Endodermal cell (in vitro differentiated cells): ENCODE measurements at regions not wholly inside any gene's neighbourhood (a gene's known extent, or its start where the extent isn't known, plus 50 kb on each side); places are given as distances from the start of the nearest gene placed in this dataset.

ENCODE experiments used
- DNase-seq: peaks from one replicate; pipeline ENCODE4 v3.0.0-alpha.2; 2017
- H3K27ac ChIP-seq: 2 replicates; pipeline ENCODE4 v1.5.1; 2013; ENCODE audit warnings: mild to moderate bottlenecking, low read depth, low read length, moderate library complexity
- H3K27me3 ChIP-seq: 2 replicates; pipeline ENCODE4 v1.6.1; 2013; ENCODE audit warnings: mild to moderate bottlenecking, low read length, moderate library complexity; ENCODE audit not compliant: insufficient read depth, control insufficient read depth, poor library complexity, severe bottlenecking
- H3K36me3 ChIP-seq: 2 replicates; pipeline ENCODE4 v1.7.0; 2013; ENCODE audit warnings: mild to moderate bottlenecking, low read length, moderate library complexity; ENCODE audit not compliant: control insufficient read depth, insufficient read depth
- H3K4me1 ChIP-seq: one replicate; pipeline ENCODE4 v1.7.0; 2013; ENCODE audit warnings: low read length; ENCODE audit not compliant: control insufficient read depth, insufficient read depth
- H3K4me3 ChIP-seq: 2 replicates; pipeline ENCODE4 v1.5.1; 2013; ENCODE audit warnings: mild to moderate bottlenecking, low read length, moderate library complexity
- H3K9ac ChIP-seq: 2 replicates; pipeline ENCODE4 v1.6.1; 2013; ENCODE audit warnings: mild to moderate bottlenecking, low read length, moderate library complexity; ENCODE audit not compliant: poor library complexity, severe bottlenecking; ENCODE audit errors: extremely low read depth
- H3K9me3 ChIP-seq: 2 replicates; pipeline ENCODE4 v1.6.1; 2013; ENCODE audit warnings: mild to moderate bottlenecking, low read length, moderate library complexity; ENCODE audit not compliant: control insufficient read depth
- H3K27ac Mint-ChIP-seq: 2 replicates; pipeline ENCODE4 v1.8.0; 2020; ENCODE audit warnings: mixed read lengths
- H3K27me3 Mint-ChIP-seq: 2 replicates; pipeline ENCODE4 v1.8.0; 2021; ENCODE audit warnings: mild to moderate bottlenecking, mixed read lengths; ENCODE audit not compliant: insufficient read depth
- H3K36me3 Mint-ChIP-seq: 2 replicates; pipeline ENCODE4 v1.8.0; 2020; ENCODE audit warnings: low read depth, mixed read lengths
- H3K4me1 Mint-ChIP-seq: 2 replicates; pipeline ENCODE4 v1.8.0; 2020; ENCODE audit warnings: mixed read lengths
- H3K4me3 Mint-ChIP-seq: 2 replicates; pipeline ENCODE4 v1.8.0; 2020; ENCODE audit warnings: mild to moderate bottlenecking, moderate library complexity, mixed read lengths
- H3K9me3 Mint-ChIP-seq: 2 replicates; pipeline ENCODE4 v1.8.0; 2020; ENCODE audit warnings: mild to moderate bottlenecking, mixed read lengths
- WGBS, 2 experiments: methylation state at CpG; one replicate each; pipeline versions ENCODE4 v1.1.5 to v1.1.7; 2013; ENCODE audit warnings: missing lambda C conversion rate in 2 of 2, mixed read lengths in 1 of 2; ENCODE audit not compliant: insufficient coverage in 1 of 2, insufficient read length in 1 of 2; 5-methylcytosine and 5-hydroxymethylcytosine counted together
- TF ChIP-seq, protein P1 (sequence below): fragments of 200-600 bp; sonication (generic); conservative IDR thresholded peaks from 2 replicates; pipeline ENCODE4 v1.5.0; 2021; ENCODE audit warnings: antibody characterized with exemption, mild to moderate bottlenecking

DNA sequence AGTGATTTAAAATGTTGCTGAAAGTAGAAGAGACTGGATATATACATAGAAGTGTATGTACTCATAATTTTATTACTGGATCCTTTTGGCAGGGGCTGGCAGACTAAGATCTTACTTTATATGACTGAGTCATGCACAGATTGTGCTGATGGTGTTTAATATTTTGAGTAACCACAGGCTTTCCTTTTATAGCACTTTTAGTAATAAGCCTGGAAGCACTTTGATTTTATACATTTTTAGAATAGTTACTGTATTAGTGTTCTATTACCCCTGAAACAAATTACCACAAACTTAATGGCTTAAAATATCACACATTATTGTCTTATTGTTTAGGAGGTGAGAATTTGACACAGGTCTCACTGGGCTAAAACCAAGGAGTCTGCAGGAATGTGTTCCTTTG lies 113.4 kb upstream of the CDH8 start:
- Mint-ChIP-seq H3K27me3 (no peaks in the 10 kb centered on the region), H3K4me1 (peaks cover 3% of the 10 kb centered on the region), H3K9me3 (no peaks in the 10 kb centered on the region), H3K4me3 (no peak overlapping the region), H3K27ac (no peak overlapping the region), H3K36me3 (no peaks in the 10 kb centered on the region)
- H3K27me3 ChIP-seq = no peaks in the 10 kb centered on the region
- TF ChIP-seq, protein P1, sequence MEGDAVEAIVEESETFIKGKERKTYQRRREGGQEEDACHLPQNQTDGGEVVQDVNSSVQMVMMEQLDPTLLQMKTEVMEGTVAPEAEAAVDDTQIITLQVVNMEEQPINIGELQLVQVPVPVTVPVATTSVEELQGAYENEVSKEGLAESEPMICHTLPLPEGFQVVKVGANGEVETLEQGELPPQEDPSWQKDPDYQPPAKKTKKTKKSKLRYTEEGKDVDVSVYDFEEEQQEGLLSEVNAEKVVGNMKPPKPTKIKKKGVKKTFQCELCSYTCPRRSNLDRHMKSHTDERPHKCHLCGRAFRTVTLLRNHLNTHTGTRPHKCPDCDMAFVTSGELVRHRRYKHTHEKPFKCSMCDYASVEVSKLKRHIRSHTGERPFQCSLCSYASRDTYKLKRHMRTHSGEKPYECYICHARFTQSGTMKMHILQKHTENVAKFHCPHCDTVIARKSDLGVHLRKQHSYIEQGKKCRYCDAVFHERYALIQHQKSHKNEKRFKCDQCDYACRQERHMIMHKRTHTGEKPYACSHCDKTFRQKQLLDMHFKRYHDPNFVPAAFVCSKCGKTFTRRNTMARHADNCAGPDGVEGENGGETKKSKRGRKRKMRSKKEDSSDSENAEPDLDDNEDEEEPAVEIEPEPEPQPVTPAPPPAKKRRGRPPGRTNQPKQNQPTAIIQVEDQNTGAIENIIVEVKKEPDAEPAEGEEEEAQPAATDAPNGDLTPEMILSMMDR = no peak
- H3K9me3 ChIP-seq = no peaks in the 10 kb centered on the region
- no peak overlapping the region for H3K27ac ChIP-seq
- no peak overlapping the region for H3K9ac ChIP-seq
- H3K4me1 ChIP-seq = no peaks in the 10 kb centered on the region
- no peak for DNase-seq
- H3K36me3 ChIP-seq = no peaks in the 10 kb centered on the region
- no peak overlapping the region for H3K4me3 ChIP-seq

GRCh38 chr16:62137996-62138395 lies 101.8 kb upstream of the CDH8 start:
- no peak overlapping the region for H3K4me3 ChIP-seq
- no peak overlapping the region for H3K27ac ChIP-seq
- Mint-ChIP-seq H3K27me3 (no peaks in the 10 kb centered on the region), H3K36me3 (no peaks in the 10 kb centered on the region), H3K4me3 (no peak overlapping the region), H3K27ac (no peak overlapping the region), H3K4me1 (no peaks in the 10 kb centered on the region), H3K9me3 (peaks cover 17% of the 10 kb centered on the region)
- no peaks in the 10 kb centered on the region for H3K4me1 ChIP-seq
- DNase-seq = no peak
- peaks cover 10% of the 10 kb centered on the region for H3K9me3 ChIP-seq
- H3K9ac ChIP-seq = no peak overlapping the region
- TF ChIP-seq, protein P1 = no peak
- no peaks in the 10 kb centered on the region for H3K36me3 ChIP-seq
- H3K27me3 ChIP-seq = no peaks in the 10 kb centered on the region
- 90 to 99% methylated on average over 3 of the region's 3 CpGs for WGBS, 2 experiments

- no peaks in the 10 kb centered on the region for H3K4me1 Mint-ChIP-seq
- no peak overlapping the region for H3K4me3 ChIP-seq
- no peaks in the 10 kb centered on the region for H3K36me3 Mint-ChIP-seq
- DNase-seq = no peak
- H3K36me3 ChIP-seq = no peaks in the 10 kb centered on the region
- peaks cover 21% of the 10 kb centered on the region for H3K9me3 Mint-ChIP-seq
- TF ChIP-seq, protein P1 = no peak
- no peaks in the 10 kb centered on the region for H3K27me3 Mint-ChIP-seq
- H3K27ac Mint-ChIP-seq = no peak overlapping the region
- no peaks in the 10 kb centered on the region for H3K27me3 ChIP-seq
- H3K9me3 ChIP-seq = peaks cover 10% of the 10 kb centered on the region
- 82% methylated on average over 1 of the region's 2 CpGs; no CpG with 5 or more reads in 1 of the 2 experiments for WGBS, 2 experiments
- H3K9ac ChIP-seq = no peak overlapping the region
- H3K27ac ChIP-seq = no peak overlapping the region
- H3K4me1 ChIP-seq = no peaks in the 10 kb centered on the region
- no peak overlapping the region for H3K4me3 Mint-ChIP-seq
These were observed 99.7 kb upstream of the CDH8 start for GRCh38 chr16:62135911-62136310.
